ENCODE measurements at regions not wholly inside any gene's neighbourhood (a gene's known extent, or its start where the extent isn't known, plus 50 kb on each side); places are given as distances from the start of the nearest gene placed in this dataset.

DNA sequence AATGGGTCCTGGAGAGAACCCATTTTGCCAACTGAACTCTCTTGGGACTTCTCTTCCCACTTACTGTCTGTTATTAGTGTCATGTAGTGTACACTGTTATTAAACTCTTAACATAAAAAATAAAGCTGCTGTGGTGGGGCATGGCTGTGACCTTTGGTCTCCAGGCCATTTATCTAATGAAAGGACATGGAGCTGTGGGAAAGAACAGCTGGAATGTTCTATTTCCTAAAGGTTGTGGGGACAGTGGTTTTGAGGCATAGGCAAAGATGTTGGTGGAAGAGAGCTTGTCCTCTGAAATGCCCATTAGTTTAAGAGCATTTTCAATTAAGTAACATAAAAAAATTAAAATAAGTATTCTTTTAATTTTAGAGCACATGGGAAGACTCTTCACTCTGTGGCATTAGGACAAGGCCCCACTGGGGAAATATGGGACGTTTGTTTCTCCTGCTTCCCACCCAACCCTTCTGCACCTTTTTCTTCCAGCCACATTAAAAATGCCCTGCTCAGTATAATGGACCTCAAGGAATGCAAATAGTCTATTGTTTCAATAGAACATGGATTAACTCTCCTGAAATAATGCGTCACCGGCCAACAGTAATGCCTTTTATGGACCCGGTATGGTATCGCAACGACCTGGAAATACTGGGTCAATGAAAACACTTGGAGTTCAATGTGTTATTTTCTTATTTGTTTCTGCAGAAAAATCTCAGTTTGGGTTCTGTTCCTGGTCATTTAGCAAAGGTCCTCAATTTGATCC, 149.6 kb downstream of the BUB3 start:
- Histone ChIP-seq H2AFZ (ENCODE audit: low read length) (no peak overlapping the region), H3K4me3 (ENCODE audit: low read length, poor library complexity, severe bottlenecking) (no peak overlapping the region), H3K4me1 (ENCODE audit: insufficient read depth, low read length, poor library complexity, severe bottlenecking) (no peaks in the 10 kb centered on the region), H3K4me2 (ENCODE audit: low read depth, low read length, poor library complexity, severe bottlenecking) (no peak overlapping the region), H3F3A (ENCODE audit: low read depth) (no peaks in the 10 kb centered on the region), H3K36me3 (ENCODE audit: insufficient read depth, low read length) (no peaks in the 10 kb centered on the region), H3K9me3 (ENCODE audit: insufficient read depth, low read depth, low read length) (no peaks in the 10 kb centered on the region), H3K79me2 (ENCODE audit: insufficient read depth, low read length) (no peaks in the 10 kb centered on the region), H4K20me1 (ENCODE audit: insufficient read depth, low read length, poor library complexity, severe bottlenecking) (no peaks in the 10 kb centered on the region), H3K27me3 (ENCODE audit: insufficient read depth, low read length, poor library complexity, severe bottlenecking) (no peaks in the 10 kb centered on the region), H3K9me2 (replicated peaks; ENCODE audit: low read depth, low read length) (no peaks in the 10 kb centered on the region), H3K9ac (ENCODE audit: low read depth, low read length, poor library complexity, severe bottlenecking) (no peak overlapping the region)
- TF ChIP-seq, protein P1, sequence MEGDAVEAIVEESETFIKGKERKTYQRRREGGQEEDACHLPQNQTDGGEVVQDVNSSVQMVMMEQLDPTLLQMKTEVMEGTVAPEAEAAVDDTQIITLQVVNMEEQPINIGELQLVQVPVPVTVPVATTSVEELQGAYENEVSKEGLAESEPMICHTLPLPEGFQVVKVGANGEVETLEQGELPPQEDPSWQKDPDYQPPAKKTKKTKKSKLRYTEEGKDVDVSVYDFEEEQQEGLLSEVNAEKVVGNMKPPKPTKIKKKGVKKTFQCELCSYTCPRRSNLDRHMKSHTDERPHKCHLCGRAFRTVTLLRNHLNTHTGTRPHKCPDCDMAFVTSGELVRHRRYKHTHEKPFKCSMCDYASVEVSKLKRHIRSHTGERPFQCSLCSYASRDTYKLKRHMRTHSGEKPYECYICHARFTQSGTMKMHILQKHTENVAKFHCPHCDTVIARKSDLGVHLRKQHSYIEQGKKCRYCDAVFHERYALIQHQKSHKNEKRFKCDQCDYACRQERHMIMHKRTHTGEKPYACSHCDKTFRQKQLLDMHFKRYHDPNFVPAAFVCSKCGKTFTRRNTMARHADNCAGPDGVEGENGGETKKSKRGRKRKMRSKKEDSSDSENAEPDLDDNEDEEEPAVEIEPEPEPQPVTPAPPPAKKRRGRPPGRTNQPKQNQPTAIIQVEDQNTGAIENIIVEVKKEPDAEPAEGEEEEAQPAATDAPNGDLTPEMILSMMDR (conservative IDR thresholded peaks at IDR 0.05; ENCODE audit: low read length): no peak
- TF ChIP-seq EZH2phosphoT487 (IDR thresholded peaks at IDR 0.05; ENCODE audit: borderline replicate concordance): no peak

DNA sequence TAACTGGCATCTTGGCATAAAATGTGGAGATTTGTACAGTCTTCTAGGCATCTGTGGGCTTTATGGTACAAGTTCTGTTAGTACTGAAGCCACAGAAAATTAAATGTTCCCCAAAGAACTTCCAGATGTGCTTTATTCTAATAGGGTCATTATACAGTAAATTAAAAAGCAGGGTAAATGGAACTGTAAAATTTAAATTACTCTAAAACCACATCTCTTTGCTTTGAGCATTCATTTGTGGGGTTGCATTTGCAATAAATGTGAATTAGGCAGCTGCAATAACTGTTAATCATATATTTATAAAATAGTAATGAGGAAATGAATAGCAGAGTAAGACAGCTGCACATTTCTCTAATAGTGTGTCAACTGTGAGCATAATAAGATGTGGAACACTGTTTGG, 151.5 kb downstream of the BUB3 start:
- H3K79me2 ChIP-seq (ENCODE audit: insufficient read depth, low read length): no peaks in the 10 kb centered on the region
- H3K9me2 ChIP-seq (replicated peaks; ENCODE audit: low read depth, low read length): no peaks in the 10 kb centered on the region
- no peaks in the 10 kb centered on the region for H3K27me3 ChIP-seq (ENCODE audit: insufficient read depth, low read length, poor library complexity, severe bottlenecking)
- H3K9ac ChIP-seq (ENCODE audit: low read depth, low read length, poor library complexity, severe bottlenecking): no peak overlapping the region
- no peak overlapping the region for H3K4me2 ChIP-seq (ENCODE audit: low read depth, low read length, poor library complexity, severe bottlenecking)
- TF ChIP-seq EZH2phosphoT487 (IDR thresholded peaks at IDR 0.05; ENCODE audit: borderline replicate concordance): no peak
- H3K9me3 ChIP-seq (ENCODE audit: insufficient read depth, low read depth, low read length): no peaks in the 10 kb centered on the region
- H3F3A ChIP-seq (ENCODE audit: low read depth): no peaks in the 10 kb centered on the region
- H2AFZ ChIP-seq (ENCODE audit: low read length): no peak overlapping the region
- H3K36me3 ChIP-seq (ENCODE audit: insufficient read depth, low read length): no peaks in the 10 kb centered on the region
- H3K4me1 ChIP-seq (ENCODE audit: insufficient read depth, low read length, poor library complexity, severe bottlenecking): no peaks in the 10 kb centered on the region
- no peaks in the 10 kb centered on the region for H4K20me1 ChIP-seq (ENCODE audit: insufficient read depth, low read length, poor library complexity, severe bottlenecking)
- H3K4me3 ChIP-seq (ENCODE audit: low read length, poor library complexity, severe bottlenecking): no peak overlapping the region

DNA sequence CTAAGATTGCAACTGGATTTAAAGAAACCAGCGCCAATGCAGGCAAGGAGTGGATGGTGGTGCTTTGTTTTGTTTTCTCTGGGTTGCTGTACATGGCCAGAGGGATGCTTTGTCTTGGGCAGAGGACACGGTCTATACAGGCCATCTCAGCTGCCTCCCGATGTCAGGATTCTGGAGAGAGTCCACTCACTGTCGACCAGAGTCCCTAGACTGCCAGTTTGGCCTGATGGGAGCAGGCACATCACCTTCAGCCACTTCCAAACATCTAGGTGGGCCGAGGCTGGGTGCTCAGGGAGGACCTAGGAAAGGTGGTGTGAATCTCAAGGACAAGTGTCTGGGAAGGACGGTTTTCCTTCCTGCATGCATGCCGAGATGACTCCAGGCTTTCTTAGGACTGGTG, 152.1 kb downstream of the BUB3 start:
- H3K9me3 ChIP-seq (ENCODE audit: insufficient read depth, low read depth, low read length): no peaks in the 10 kb centered on the region
- no peaks in the 10 kb centered on the region for H3F3A ChIP-seq (ENCODE audit: low read depth)
- TF ChIP-seq, protein P1 (conservative IDR thresholded peaks at IDR 0.05; ENCODE audit: low read length): no peak
- TF ChIP-seq EZH2phosphoT487 (IDR thresholded peaks at IDR 0.05; ENCODE audit: borderline replicate concordance): no peak
- H4K20me1 ChIP-seq (ENCODE audit: insufficient read depth, low read length, poor library complexity, severe bottlenecking): no peaks in the 10 kb centered on the region
- no peak overlapping the region for H3K4me3 ChIP-seq (ENCODE audit: low read length, poor library complexity, severe bottlenecking)
- no peak overlapping the region for H3K4me2 ChIP-seq (ENCODE audit: low read depth, low read length, poor library complexity, severe bottlenecking)
- no peak overlapping the region for H2AFZ ChIP-seq (ENCODE audit: low read length)
- H3K9ac ChIP-seq (ENCODE audit: low read depth, low read length, poor library complexity, severe bottlenecking): no peak overlapping the region
- H3K4me1 ChIP-seq (ENCODE audit: insufficient read depth, low read length, poor library complexity, severe bottlenecking): no peaks in the 10 kb centered on the region
- no peaks in the 10 kb centered on the region for H3K9me2 ChIP-seq (replicated peaks; ENCODE audit: low read depth, low read length)
- H3K79me2 ChIP-seq (ENCODE audit: insufficient read depth, low read length): no peaks in the 10 kb centered on the region
- H3K27me3 ChIP-seq (ENCODE audit: insufficient read depth, low read length, poor library complexity, severe bottlenecking): no peaks in the 10 kb centered on the region
- H3K36me3 ChIP-seq (ENCODE audit: insufficient read depth, low read length): no peaks in the 10 kb centered on the region

DNA sequence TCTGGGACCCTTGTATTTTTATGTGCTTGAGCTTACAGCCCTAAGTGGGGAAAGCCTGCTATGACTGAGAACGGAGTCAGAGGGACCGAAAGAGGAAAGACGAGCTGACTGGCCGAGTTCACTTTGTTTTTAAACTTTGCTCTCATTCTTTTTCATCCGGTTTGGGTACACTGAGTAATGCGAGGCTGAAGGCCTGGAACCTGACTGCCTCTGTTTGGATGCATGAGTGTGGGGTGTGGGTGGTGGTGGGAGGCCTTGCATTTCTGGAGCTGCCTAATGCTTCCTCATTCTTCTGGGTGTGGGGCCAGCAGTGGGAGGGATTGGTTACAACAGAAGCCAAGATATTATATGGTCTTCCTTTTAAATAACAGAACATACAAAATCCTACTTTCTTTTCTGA, 155.5 kb downstream of the BUB3 start:
- no peak for TF ChIP-seq EZH2phosphoT487 (IDR thresholded peaks at IDR 0.05; ENCODE audit: borderline replicate concordance)
- TF ChIP-seq, protein P1 (conservative IDR thresholded peaks at IDR 0.05; ENCODE audit: low read length): no peak
- H2AFZ ChIP-seq (ENCODE audit: low read length): no peak overlapping the region
- H3K36me3 ChIP-seq (ENCODE audit: insufficient read depth, low read length): no peaks in the 10 kb centered on the region
- H3K27me3 ChIP-seq (ENCODE audit: insufficient read depth, low read length, poor library complexity, severe bottlenecking): no peaks in the 10 kb centered on the region
- no peaks in the 10 kb centered on the region for H3K9me3 ChIP-seq (ENCODE audit: insufficient read depth, low read depth, low read length)
- H3K79me2 ChIP-seq (ENCODE audit: insufficient read depth, low read length): no peaks in the 10 kb centered on the region
- no peaks in the 10 kb centered on the region for H3K9me2 ChIP-seq (replicated peaks; ENCODE audit: low read depth, low read length)
- no peak overlapping the region for H3K9ac ChIP-seq (ENCODE audit: low read depth, low read length, poor library complexity, severe bottlenecking)
- no peaks in the 10 kb centered on the region for H3K4me1 ChIP-seq (ENCODE audit: insufficient read depth, low read length, poor library complexity, severe bottlenecking)
- H3K4me2 ChIP-seq (ENCODE audit: low read depth, low read length, poor library complexity, severe bottlenecking): no peak overlapping the region
- no peak overlapping the region for H3K4me3 ChIP-seq (ENCODE audit: low read length, poor library complexity, severe bottlenecking)
- H4K20me1 ChIP-seq (ENCODE audit: insufficient read depth, low read length, poor library complexity, severe bottlenecking): no peaks in the 10 kb centered on the region
- H3F3A ChIP-seq (ENCODE audit: low read depth): no peaks in the 10 kb centered on the region
